Endothelial cell (in vitro differentiated cells): ENCODE measurements at regions not wholly inside any gene's neighbourhood (a gene's known extent, or its start where the extent isn't known, plus 50 kb on each side); places are given as distances from the start of the nearest gene placed in this dataset.

Experiments used
- DNase-seq: peaks from one replicate; pipeline ENCODE4 v3.0.0; 2021; ENCODE audit warnings: low spot score
- H3K27ac Mint-ChIP-seq: one replicate; pipeline ENCODE4 v1.8.0; 2021; ENCODE audit warnings: mixed read lengths, inconsistent platforms; ENCODE audit not compliant: unreplicated experiment
- H3K27me3 Mint-ChIP-seq: one replicate; pipeline ENCODE4 v1.8.0; 2021; ENCODE audit warnings: mild to moderate bottlenecking, moderate library complexity, mixed read lengths, inconsistent platforms; ENCODE audit not compliant: unreplicated experiment
- H3K36me3 Mint-ChIP-seq: one replicate; pipeline ENCODE4 v1.8.0; 2021; ENCODE audit warnings: mild to moderate bottlenecking, low read depth, mixed read lengths, inconsistent platforms; ENCODE audit not compliant: unreplicated experiment
- H3K4me1 Mint-ChIP-seq: one replicate; pipeline ENCODE4 v1.8.0; 2021; ENCODE audit warnings: mild to moderate bottlenecking, mixed read lengths, inconsistent platforms; ENCODE audit not compliant: unreplicated experiment
- H3K4me3 Mint-ChIP-seq: one replicate; pipeline ENCODE4 v1.8.0; 2021; ENCODE audit warnings: mild to moderate bottlenecking, mixed read lengths, inconsistent platforms; ENCODE audit not compliant: unreplicated experiment
- H3K9me3 Mint-ChIP-seq: one replicate; pipeline ENCODE4 v1.8.0; 2021; ENCODE audit warnings: mixed read lengths, inconsistent platforms; ENCODE audit not compliant: unreplicated experiment
- TF ChIP-seq, protein P1 (sequence below): fragments of 200-600 bp; sonication (generic); IDR thresholded peaks from one replicate; pipeline ENCODE4 v1.5.0; 2021; ENCODE audit warnings: antibody characterized with exemption; ENCODE audit not compliant: unreplicated experiment

DNA sequence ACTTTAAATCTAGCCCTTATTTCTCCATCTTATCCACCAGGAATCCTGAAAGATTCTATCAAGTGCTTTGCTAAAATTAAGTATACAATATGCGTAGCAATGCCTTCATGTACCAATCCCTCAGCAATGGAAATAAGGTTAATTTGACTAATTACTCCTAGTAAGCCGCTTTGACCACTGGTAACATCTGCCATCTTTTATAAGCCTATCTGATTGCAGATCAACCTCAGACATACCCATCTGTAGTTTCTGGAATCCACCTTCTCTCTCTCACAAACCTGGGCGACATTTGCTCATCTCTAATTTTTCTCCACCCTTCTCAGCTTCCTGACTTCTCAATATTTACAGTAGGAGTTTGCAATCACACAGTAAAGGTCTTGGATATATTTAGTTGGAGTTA is 138.8 kb upstream of the CRHR1 start:
- TF ChIP-seq, protein P1, sequence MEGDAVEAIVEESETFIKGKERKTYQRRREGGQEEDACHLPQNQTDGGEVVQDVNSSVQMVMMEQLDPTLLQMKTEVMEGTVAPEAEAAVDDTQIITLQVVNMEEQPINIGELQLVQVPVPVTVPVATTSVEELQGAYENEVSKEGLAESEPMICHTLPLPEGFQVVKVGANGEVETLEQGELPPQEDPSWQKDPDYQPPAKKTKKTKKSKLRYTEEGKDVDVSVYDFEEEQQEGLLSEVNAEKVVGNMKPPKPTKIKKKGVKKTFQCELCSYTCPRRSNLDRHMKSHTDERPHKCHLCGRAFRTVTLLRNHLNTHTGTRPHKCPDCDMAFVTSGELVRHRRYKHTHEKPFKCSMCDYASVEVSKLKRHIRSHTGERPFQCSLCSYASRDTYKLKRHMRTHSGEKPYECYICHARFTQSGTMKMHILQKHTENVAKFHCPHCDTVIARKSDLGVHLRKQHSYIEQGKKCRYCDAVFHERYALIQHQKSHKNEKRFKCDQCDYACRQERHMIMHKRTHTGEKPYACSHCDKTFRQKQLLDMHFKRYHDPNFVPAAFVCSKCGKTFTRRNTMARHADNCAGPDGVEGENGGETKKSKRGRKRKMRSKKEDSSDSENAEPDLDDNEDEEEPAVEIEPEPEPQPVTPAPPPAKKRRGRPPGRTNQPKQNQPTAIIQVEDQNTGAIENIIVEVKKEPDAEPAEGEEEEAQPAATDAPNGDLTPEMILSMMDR: no peak
- DNase-seq: no peak

DNA sequence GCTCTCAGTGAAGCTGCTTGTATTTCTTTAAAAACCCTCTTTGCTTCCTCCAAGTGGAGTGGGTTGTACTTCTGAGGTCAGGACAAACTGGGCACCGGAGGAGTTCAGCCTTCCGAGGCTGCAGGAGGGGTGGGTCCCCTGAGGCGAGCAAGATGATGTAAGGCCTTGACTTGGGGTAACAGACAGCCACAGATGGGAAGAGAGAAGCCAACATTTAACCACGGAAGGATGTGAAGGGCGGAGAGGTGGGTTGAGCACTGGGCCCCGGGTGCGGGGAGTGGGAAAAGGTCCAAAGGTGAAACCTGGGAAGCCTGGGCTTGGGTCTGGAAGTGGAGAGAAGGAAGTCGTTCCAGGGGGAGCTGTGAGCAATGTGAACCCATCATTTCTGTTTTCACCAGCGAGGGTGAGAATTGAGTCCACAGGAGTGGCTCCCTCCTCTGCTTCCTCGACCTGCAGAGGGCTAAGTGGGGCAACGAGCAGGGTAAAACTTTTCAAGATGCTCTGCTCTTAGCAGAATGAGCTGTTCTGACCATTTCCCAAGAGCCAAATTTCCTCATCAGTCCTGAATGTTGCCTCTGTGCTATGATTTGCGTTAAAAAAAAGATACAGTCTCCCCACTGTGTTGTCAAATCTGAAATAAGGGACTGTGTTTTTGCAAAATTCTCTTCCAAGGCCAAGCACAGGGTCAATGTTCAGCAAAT is 137.7 kb upstream of the CRHR1 start:
- no peak for DNase-seq
- Mint-ChIP-seq H3K27me3 (peaks cover 8% of the 10 kb centered on the region), H3K36me3 (no peaks in the 10 kb centered on the region), H3K4me3 (no peak overlapping the region), H3K27ac (no peak overlapping the region), H3K9me3 (no peaks in the 10 kb centered on the region), H3K4me1 (peaks cover 21% of the 10 kb centered on the region)
- TF ChIP-seq, protein P1: no peak

More for the DNA sequence above, 138.8 kb upstream of the CRHR1 start:
- Mint-ChIP-seq H3K27ac (no peak overlapping the region), H3K4me1 (peaks cover 21% of the 10 kb centered on the region), H3K4me3 (no peak overlapping the region), H3K27me3 (peaks cover 8% of the 10 kb centered on the region), H3K9me3 (no peaks in the 10 kb centered on the region), H3K36me3 (no peaks in the 10 kb centered on the region)

DNA sequence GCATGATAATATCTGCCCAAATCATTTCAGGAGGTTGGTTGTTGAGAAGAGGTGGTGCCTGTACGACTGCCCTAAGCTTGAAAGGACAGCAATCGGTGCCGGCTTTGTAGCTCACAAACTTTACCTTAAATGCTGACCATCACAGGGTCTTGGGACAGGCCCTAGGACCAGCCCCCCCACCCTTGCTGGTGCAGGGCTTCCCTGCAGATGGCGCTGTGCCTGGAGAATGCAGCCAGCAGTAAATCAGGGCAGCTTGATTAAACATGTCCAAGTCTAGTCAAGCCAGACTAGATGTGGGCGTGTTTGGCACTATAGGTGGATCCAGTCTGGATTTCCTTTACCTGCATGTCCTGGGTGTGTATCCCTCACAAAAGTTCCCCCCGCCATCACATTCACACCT is 135.5 kb upstream of the CRHR1 start:
- H3K9me3 Mint-ChIP-seq: no peaks in the 10 kb centered on the region
- TF ChIP-seq, protein P1: peak; percentile 58
- H3K4me1 Mint-ChIP-seq: peaks cover 21% of the 10 kb centered on the region
- no peaks in the 10 kb centered on the region for H3K36me3 Mint-ChIP-seq
- H3K27me3 Mint-ChIP-seq: peaks cover 8% of the 10 kb centered on the region
- no peak overlapping the region for H3K27ac Mint-ChIP-seq
- peak; percentile 38 for DNase-seq
- H3K4me3 Mint-ChIP-seq: no peak overlapping the region

DNA sequence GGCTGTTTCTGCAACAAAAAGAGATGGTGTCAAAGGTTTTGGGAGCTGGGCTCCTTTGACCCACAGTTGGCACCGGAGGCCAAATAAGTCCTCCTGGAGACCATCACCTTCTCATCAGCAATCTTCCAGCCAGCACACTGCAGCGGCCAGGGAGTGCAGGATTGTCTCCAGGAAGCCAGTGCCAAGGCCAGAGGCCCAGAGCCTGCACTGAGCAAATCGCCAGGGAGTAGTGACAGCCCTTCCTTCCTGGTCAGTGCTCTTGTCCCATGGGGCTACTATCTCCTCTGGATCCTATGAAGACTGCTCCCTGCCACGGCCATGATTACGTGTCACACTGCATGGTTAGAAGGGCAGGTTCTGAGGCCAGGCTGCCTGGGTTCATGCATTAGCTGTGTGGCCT is 134.3 kb upstream of the CRHR1 start:
- DNase-seq: no peak
- H3K36me3 Mint-ChIP-seq: no peaks in the 10 kb centered on the region
- H3K4me1 Mint-ChIP-seq: peaks cover 21% of the 10 kb centered on the region
- no peaks in the 10 kb centered on the region for H3K9me3 Mint-ChIP-seq
- H3K27ac Mint-ChIP-seq: no peak overlapping the region
- TF ChIP-seq, protein P1: no peak
- H3K27me3 Mint-ChIP-seq: peaks cover 8% of the 10 kb centered on the region
- H3K4me3 Mint-ChIP-seq: no peak overlapping the region

DNA sequence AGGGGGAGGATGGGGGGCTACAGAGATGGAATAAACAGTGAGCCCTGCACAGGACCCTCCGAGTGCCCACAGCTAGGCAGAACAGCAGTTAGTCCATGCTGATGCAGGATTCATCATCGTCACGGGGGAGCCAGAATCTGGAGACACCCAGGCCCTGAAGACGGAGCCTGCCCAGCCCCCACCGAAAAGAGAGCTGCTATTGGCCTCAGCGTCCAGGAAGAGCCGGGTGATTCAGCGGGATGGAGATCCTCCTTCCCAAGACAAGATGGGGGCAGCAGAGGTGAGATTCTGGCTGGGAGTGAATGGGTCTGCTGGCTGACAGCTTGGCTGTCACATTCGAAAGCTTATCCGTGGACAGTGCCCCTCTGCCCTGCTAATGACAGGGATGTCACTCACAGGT is 133.6 kb upstream of the CRHR1 start:
- peaks cover 6% of the 10 kb centered on the region for H3K27me3 Mint-ChIP-seq
- TF ChIP-seq, protein P1: no peak
- H3K9me3 Mint-ChIP-seq: no peaks in the 10 kb centered on the region
- no peak for DNase-seq
- H3K36me3 Mint-ChIP-seq: no peaks in the 10 kb centered on the region
- H3K27ac Mint-ChIP-seq: no peak overlapping the region
- peaks cover 21% of the 10 kb centered on the region for H3K4me1 Mint-ChIP-seq
- H3K4me3 Mint-ChIP-seq: no peak overlapping the region
